ENCODE measurements at regions not wholly inside any gene's neighbourhood (a gene's known extent, or its start where the extent isn't known, plus 50 kb on each side); places are given as distances from the start of the nearest gene placed in this dataset.

GRCh38 chr16:47753659-47754058, 292.5 kb downstream of the PHKB start:
- DNase-seq (ENCODE audit: low spot score), result no peak
- TF ChIP-seq, protein P1, sequence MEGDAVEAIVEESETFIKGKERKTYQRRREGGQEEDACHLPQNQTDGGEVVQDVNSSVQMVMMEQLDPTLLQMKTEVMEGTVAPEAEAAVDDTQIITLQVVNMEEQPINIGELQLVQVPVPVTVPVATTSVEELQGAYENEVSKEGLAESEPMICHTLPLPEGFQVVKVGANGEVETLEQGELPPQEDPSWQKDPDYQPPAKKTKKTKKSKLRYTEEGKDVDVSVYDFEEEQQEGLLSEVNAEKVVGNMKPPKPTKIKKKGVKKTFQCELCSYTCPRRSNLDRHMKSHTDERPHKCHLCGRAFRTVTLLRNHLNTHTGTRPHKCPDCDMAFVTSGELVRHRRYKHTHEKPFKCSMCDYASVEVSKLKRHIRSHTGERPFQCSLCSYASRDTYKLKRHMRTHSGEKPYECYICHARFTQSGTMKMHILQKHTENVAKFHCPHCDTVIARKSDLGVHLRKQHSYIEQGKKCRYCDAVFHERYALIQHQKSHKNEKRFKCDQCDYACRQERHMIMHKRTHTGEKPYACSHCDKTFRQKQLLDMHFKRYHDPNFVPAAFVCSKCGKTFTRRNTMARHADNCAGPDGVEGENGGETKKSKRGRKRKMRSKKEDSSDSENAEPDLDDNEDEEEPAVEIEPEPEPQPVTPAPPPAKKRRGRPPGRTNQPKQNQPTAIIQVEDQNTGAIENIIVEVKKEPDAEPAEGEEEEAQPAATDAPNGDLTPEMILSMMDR (IDR thresholded peaks at IDR 0.05; ENCODE audit: extremely low read depth, missing control alignments), result no peak

Measured in GM20000 (cell line).